Neural crest cell (in vitro differentiated cells): ENCODE measurements at regions not wholly inside any gene's neighbourhood (a gene's known extent, or its start where the extent isn't known, plus 50 kb on each side); places are given as distances from the start of the nearest gene placed in this dataset.

Source experiments
- DNase-seq: peaks from one replicate; pipeline ENCODE4 v3.0.0; 2021; ENCODE audit warnings: low read depth, mixed read lengths, low spot score
- H3K27ac Mint-ChIP-seq: one replicate; pipeline ENCODE4 v1.8.0; 2021; ENCODE audit warnings: mild to moderate bottlenecking, mixed read lengths; ENCODE audit not compliant: unreplicated experiment
- H3K27me3 Mint-ChIP-seq: 2 replicates; pipeline ENCODE4 v1.8.0; 2021; ENCODE audit warnings: low read depth, mild to moderate bottlenecking, mixed read lengths
- H3K36me3 Mint-ChIP-seq: 2 replicates; pipeline ENCODE4 v1.8.0; 2021; ENCODE audit warnings: low read depth, mild to moderate bottlenecking, mixed read lengths
- H3K4me1 Mint-ChIP-seq: 2 replicates; pipeline ENCODE4 v1.8.0; 2021; ENCODE audit warnings: mixed read lengths
- H3K4me3 Mint-ChIP-seq: one replicate; pipeline ENCODE4 v1.8.0; 2021; ENCODE audit warnings: mild to moderate bottlenecking, mixed read lengths
- H3K9me3 Mint-ChIP-seq: 2 replicates; pipeline ENCODE4 v1.8.0; 2021; ENCODE audit warnings: mixed read lengths
- TF ChIP-seq, protein P1 (sequence below): fragments of 200-600 bp; sonication (generic); conservative IDR thresholded peaks from 2 replicates; pipeline ENCODE4 v1.5.0; 2021; ENCODE audit warnings: antibody characterized with exemption, mild to moderate bottlenecking

- TF ChIP-seq, protein P1, sequence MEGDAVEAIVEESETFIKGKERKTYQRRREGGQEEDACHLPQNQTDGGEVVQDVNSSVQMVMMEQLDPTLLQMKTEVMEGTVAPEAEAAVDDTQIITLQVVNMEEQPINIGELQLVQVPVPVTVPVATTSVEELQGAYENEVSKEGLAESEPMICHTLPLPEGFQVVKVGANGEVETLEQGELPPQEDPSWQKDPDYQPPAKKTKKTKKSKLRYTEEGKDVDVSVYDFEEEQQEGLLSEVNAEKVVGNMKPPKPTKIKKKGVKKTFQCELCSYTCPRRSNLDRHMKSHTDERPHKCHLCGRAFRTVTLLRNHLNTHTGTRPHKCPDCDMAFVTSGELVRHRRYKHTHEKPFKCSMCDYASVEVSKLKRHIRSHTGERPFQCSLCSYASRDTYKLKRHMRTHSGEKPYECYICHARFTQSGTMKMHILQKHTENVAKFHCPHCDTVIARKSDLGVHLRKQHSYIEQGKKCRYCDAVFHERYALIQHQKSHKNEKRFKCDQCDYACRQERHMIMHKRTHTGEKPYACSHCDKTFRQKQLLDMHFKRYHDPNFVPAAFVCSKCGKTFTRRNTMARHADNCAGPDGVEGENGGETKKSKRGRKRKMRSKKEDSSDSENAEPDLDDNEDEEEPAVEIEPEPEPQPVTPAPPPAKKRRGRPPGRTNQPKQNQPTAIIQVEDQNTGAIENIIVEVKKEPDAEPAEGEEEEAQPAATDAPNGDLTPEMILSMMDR, result no peak
- no peak for DNase-seq
- no peaks in the 10 kb centered on the region for H3K27me3 Mint-ChIP-seq
- no peak overlapping the region for H3K4me3 Mint-ChIP-seq
- H3K27ac Mint-ChIP-seq, result no peak overlapping the region
- H3K9me3 Mint-ChIP-seq, result no peaks in the 10 kb centered on the region
- no peaks in the 10 kb centered on the region for H3K36me3 Mint-ChIP-seq
- H3K4me1 Mint-ChIP-seq, result no peaks in the 10 kb centered on the region
Measured at GRCh38 chr3:70857916-70858315, 545.5 kb upstream of the MDFIC2 start.

GRCh38 chr3:70856414-70857162 is 544.1 kb upstream of the MDFIC2 start:
- Mint-ChIP-seq H3K9me3 (no peaks in the 10 kb centered on the region), H3K27ac (no peak overlapping the region), H3K4me3 (no peak overlapping the region), H3K36me3 (no peaks in the 10 kb centered on the region), H3K27me3 (no peaks in the 10 kb centered on the region), H3K4me1 (no peaks in the 10 kb centered on the region)
- no peak for DNase-seq
- TF ChIP-seq, protein P1, result no peak

DNA sequence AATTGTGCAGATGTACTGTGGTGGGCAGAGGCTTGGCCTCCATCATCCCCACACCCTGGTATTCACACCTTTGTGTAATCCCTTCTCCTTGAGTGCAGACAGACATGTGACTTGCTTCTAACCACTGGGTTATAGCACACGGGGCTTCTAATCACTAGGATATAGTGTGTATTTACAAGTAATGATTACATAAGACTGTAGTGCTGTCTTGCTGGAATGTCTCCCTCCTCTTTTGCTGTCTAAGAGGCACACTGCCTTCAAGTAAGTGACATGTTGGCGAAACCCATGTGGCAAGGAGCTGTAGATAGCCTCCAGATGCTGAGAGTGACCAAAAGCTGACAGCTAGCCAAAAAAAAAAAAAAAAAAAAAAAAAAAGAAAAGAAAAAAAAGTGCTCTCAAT is 542.7 kb upstream of the MDFIC2 start:
- TF ChIP-seq, protein P1, result no peak
- Mint-ChIP-seq H3K4me1 (no peaks in the 10 kb centered on the region), H3K4me3 (no peak overlapping the region), H3K27ac (no peak overlapping the region), H3K27me3 (no peaks in the 10 kb centered on the region), H3K9me3 (no peaks in the 10 kb centered on the region), H3K36me3 (no peaks in the 10 kb centered on the region)
- no peak for DNase-seq

DNA sequence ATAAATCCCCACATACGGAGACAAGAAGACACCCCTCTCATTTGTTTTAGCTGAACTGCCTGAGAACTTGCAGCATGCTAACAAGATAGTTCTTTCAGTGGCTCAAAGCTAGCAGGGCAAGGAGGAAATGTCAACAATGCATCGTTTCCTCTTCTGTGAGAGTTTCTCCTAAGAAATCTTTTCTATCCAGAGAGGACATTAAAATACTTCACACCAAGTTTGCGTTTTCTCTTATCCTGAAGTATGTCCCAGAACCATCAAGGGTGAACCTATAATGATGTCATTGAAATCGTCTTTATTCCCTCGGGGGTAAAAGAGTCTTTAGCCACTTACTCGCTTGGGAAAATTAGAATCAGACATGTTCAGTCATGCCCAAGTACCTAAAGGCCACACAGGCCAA is 541.7 kb upstream of the MDFIC2 start:
- no peaks in the 10 kb centered on the region for H3K9me3 Mint-ChIP-seq
- no peak overlapping the region for H3K27ac Mint-ChIP-seq
- H3K36me3 Mint-ChIP-seq, result no peaks in the 10 kb centered on the region
- DNase-seq, result no peak
- H3K4me1 Mint-ChIP-seq, result no peaks in the 10 kb centered on the region
- no peaks in the 10 kb centered on the region for H3K27me3 Mint-ChIP-seq
- TF ChIP-seq, protein P1, result no peak
- H3K4me3 Mint-ChIP-seq, result no peak overlapping the region

DNA sequence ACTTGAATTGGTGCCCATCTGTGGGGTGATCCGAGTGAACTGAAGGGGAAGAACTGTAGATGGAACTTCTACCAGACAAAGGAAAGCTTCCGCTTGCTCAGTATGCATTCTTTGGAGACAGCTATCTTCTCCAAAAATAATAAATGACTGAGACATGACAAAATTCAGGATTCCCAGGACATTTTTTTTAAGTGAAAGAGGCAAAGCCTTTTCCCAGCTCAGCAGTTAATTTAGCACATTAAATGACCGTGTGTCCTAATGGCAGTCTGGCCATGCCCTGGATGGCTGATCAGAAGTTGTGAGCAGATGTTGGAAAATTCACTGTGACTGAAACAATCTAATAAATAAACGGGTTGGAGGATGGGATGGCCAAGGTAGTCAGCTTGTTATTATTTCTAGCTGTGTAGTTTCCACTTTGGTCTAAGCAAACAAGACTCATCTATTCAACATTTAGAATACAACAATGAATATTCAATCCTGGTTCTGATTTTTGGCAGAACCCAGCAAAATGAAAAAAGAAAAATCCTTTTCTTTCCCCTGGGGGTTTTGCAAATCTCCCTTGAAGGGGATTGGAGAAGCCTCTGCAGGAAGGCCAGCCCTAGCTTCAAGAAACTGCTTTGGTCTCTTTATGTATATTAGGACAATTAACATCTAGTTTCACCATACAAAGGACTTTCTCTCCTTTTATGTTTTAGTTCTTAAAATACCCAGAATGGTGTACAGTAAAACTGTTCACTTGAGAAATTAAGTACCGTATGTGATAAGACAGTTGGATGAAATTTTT is 540.9 kb upstream of the MDFIC2 start:
- no peaks in the 10 kb centered on the region for H3K27me3 Mint-ChIP-seq
- H3K27ac Mint-ChIP-seq, result no peak overlapping the region
- TF ChIP-seq, protein P1, result no peak
- H3K4me3 Mint-ChIP-seq, result no peak overlapping the region
- H3K36me3 Mint-ChIP-seq, result no peaks in the 10 kb centered on the region
- H3K4me1 Mint-ChIP-seq, result no peaks in the 10 kb centered on the region
- no peak for DNase-seq
- no peaks in the 10 kb centered on the region for H3K9me3 Mint-ChIP-seq
